Dendritic cell treated with granulocyte-macrophage colony-stimulating factor and Interleukin-4, amounts not matched to agents 40 ng/mL and 50 ng/mL, for 4 days (primary cell): ENCODE measurements at regions not wholly inside any gene's neighbourhood (a gene's known extent, or its start where the extent isn't known, plus 50 kb on each side); places are given as distances from the start of the nearest gene placed in this dataset.

ENCODE experiments used
- H3K27ac Mint-ChIP-seq: one replicate; pipeline ENCODE4 v1.8.0; 2022; ENCODE audit warnings: mild to moderate bottlenecking, mixed read lengths
- H3K27me3 Mint-ChIP-seq: one replicate; pipeline ENCODE4 v1.8.0; 2022; ENCODE audit warnings: mild to moderate bottlenecking, mixed read lengths
- H3K36me3 Mint-ChIP-seq: one replicate; pipeline ENCODE4 v1.8.0; 2022; ENCODE audit warnings: low read depth, mixed read lengths
- H3K4me1 Mint-ChIP-seq: one replicate; pipeline ENCODE4 v1.8.0; 2022; ENCODE audit warnings: low read depth, mixed read lengths
- H3K4me3 Mint-ChIP-seq: one replicate; pipeline ENCODE4 v1.8.0; 2022; ENCODE audit warnings: mild to moderate bottlenecking, moderate library complexity, mixed read lengths
- H3K9me3 Mint-ChIP-seq: one replicate; pipeline ENCODE4 v1.8.0; 2022; ENCODE audit warnings: mixed read lengths
- intact Hi-C: fragments of 100-400 bp; cut with micrococcal nuclease; formaldehyde crosslinking; loops from one replicate; pipeline ENCODE4 v1.15.0; 2022

DNA sequence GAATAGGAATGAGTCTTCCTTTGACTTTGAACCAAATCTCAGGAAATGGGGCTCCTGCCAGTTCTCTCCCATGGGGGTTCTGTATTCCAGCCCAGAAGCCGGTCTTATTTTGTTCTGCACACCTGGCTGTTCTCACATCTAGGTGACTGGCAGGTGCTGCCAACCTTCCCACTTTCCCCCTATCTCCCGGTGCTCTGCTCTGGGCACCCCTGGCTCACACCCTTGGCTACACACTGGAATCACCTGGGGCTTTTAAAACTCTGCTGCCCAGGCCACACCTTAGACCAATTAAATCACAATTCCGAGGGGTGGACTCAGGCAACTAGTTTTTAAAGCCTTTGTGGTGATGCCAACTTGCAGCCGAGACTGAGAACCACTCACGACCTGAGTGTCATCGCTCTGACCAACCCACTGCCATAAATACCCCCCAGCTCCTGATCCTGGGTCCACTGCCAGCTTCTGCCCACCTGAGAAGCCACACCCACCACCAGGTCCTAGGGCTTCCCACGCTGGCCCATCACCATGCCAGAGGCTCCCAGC lies 69.2 kb downstream of the KCNF1 start:
- Mint-ChIP-seq H3K4me3 (no peak overlapping the region), H3K36me3 (no peaks in the 10 kb centered on the region), H3K27me3 (peaks cover 9% of the 10 kb centered on the region), H3K4me1 (peaks cover 5% of the 10 kb centered on the region), H3K27ac (no peak overlapping the region), H3K9me3 (no peaks in the 10 kb centered on the region)
- intact Hi-C loops = no loop called here

DNA sequence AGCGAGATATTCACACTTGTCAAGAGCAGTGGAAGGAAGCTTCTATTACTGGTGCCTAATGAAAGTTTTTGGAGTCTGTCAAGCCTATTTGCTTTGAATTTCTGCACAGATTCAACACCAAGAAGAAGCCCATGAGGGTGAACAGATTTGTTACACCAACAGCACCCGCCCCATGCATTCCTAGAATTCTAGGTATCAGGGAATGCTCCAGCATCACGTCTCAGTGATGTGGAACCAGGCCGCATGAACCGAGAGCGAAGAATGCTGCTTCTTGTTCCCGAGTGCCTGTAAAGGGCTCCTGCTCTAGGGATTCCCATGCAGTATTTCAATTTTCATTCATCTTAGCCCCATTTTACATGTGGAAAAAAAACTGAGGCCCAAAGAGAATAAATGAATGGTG lies 69.7 kb downstream of the KCNF1 start:
- intact Hi-C loops = no loop called here
- H3K36me3 Mint-ChIP-seq = no peaks in the 10 kb centered on the region
- peaks cover 9% of the 10 kb centered on the region for H3K27me3 Mint-ChIP-seq
- no peak overlapping the region for H3K4me3 Mint-ChIP-seq
- peaks cover 5% of the 10 kb centered on the region for H3K4me1 Mint-ChIP-seq
- no peaks in the 10 kb centered on the region for H3K9me3 Mint-ChIP-seq
- H3K27ac Mint-ChIP-seq = no peak overlapping the region

DNA sequence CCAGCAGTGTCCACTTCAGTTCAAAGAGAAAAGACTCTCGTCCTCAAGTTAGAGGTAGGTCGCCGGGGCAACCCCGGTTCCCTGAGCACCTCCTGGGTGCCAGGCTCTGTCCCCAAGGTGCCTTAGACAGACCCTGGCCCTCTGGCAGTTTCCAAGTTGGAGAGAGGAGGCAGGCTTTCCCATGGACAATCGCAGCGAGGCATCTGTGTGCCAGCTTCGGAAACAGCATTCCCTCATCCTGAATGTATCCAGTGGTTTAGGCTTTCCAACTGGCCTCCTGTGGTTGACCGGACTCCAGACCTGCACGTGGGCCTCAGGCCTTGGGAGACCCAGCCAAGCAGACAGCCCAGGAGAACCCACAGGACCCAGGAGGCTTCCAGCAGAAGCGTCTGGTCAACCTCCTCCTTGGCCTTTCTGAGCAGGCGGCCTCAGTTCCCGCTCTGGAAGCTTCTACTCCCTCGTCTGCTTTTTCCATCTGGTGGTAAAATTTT lies 70.3 kb downstream of the KCNF1 start:
- no peak overlapping the region for H3K27ac Mint-ChIP-seq

DNA sequence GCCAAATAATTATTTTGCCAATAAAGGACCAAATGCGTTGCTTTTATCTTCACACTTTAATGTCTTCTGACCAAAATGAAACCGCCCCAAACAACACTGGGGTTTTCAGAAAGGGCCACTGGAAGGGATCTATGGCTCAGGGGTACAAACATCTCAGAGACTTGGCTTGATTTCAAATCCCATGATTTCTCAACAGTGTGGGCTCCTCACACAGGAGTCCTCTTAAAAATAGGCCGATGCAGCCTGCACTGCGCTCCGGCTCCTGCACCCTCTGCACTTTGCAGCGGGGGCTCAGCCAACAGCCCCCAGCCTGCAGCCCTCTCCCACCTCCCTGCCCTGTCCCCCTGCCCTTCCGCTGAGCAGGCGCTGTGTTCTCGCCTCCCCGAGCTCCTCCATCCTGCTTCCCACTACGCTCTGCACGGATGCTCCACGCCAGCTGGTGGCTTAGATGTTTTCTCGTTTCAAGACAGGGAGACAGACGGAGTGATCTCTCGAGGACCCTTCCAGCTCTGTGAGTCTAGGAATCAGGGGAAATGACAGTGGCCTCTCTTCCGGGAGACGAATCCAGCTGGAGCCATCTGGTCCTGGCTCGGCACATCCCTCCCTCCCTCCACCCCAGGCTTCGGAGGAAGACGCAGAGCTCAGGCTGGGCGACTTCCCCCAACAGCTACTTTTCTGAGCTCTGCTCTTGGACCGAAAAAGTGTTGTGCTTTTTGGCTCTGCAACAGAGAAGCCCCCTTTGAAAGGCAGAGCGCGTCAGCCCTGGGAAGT lies 71.4 kb downstream of the KCNF1 start:
- intact Hi-C loops = no loop called here
- H3K9me3 Mint-ChIP-seq = no peaks in the 10 kb centered on the region
- no peaks in the 10 kb centered on the region for H3K4me1 Mint-ChIP-seq
- no peaks in the 10 kb centered on the region for H3K36me3 Mint-ChIP-seq
- H3K27me3 Mint-ChIP-seq = peaks cover 7% of the 10 kb centered on the region
- no peak overlapping the region for H3K27ac Mint-ChIP-seq
- H3K4me3 Mint-ChIP-seq = no peak overlapping the region

More for the DNA sequence above, 70.3 kb downstream of the KCNF1 start:
- Mint-ChIP-seq H3K27me3 (peaks cover 9% of the 10 kb centered on the region), H3K4me3 (no peak overlapping the region), H3K4me1 (peaks cover 4% of the 10 kb centered on the region), H3K9me3 (no peaks in the 10 kb centered on the region), H3K36me3 (no peaks in the 10 kb centered on the region)
- intact Hi-C loops = no loop called here

DNA sequence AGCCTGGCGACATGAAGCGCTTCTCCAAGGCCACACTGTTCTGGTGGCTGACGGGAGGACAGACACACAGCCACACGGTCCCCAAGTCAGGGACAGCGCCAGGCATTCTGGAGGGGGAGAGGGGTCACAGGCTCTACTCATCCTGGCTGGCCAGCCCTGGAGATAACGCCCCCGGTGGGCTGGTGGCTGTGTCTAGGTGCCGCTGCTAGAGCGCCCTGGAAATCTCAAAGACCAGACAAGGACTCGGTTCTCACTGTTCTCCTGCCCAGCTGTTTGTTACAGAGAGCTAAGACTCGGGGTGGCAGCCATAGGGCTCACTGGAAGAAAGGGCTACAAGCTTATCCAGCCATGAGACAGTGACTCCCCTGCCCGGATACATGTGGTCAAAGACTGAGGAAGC lies 72.0 kb downstream of the KCNF1 start:
- intact Hi-C loops = no loop called here
- Mint-ChIP-seq H3K4me3 (no peak overlapping the region), H3K36me3 (no peaks in the 10 kb centered on the region), H3K27ac (no peak overlapping the region), H3K27me3 (peaks cover 4% of the 10 kb centered on the region), H3K9me3 (no peaks in the 10 kb centered on the region), H3K4me1 (no peaks in the 10 kb centered on the region)

DNA sequence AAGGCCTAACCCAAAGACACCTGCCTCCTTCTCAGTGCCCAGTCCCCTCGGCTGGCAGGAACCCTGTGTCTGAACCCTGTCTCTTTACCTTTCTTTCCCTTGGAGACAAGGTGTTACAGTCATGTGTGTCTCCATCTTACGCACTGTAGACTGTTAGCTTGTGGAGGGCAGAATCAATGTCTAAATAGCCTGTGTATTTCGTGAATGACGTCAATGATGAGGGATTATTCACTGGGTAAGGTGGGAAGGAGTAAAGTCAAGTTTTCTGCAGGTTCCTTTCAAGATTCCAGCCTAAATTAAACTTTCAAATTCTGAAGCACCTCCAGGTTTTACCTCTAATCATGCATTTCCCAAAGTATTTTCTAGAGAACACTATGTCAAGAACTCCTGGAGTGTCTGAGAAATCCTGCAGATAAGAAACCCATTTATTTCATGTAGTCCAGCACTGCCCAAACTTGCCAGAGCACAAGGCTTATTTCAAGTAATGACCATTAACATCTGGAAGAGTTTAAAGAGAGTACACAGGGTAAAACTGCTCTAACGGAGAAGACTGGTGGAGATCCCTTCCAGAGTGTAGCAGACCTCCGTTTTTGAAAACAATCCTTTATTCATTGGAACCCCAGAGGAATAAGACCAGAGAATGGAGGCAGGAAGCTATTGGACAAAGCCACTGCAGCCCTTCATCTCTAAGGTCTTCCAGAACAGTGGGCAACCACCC lies 72.8 kb downstream of the KCNF1 start:
- H3K4me3 Mint-ChIP-seq = no peak overlapping the region
- no peaks in the 10 kb centered on the region for H3K36me3 Mint-ChIP-seq
- H3K9me3 Mint-ChIP-seq = no peaks in the 10 kb centered on the region
- H3K4me1 Mint-ChIP-seq = no peaks in the 10 kb centered on the region
- intact Hi-C loops = no loop called here
- no peak overlapping the region for H3K27ac Mint-ChIP-seq
- peaks cover 4% of the 10 kb centered on the region for H3K27me3 Mint-ChIP-seq

DNA sequence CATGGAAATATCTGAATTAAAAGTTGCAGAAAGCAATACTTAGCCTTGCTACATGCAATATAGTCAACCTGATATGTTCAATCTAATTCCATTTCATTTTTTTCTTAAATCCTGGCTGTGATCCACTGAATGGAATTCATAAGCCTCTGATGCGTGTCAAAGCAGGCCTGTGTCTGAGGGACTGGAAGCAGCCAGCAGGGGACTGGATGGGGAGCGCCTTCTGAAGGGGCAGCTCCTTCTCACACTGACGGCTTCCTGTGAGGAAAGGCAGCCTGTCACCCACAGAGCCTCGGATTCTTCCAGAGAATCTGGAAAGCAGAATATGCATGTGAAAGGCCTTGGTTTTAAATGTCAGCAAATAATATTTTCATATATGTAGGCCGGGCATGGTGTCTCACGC lies 73.5 kb downstream of the KCNF1 start:
- Mint-ChIP-seq H3K27me3 (peaks cover 4% of the 10 kb centered on the region), H3K9me3 (no peaks in the 10 kb centered on the region), H3K4me3 (no peak overlapping the region), H3K36me3 (no peaks in the 10 kb centered on the region), H3K27ac (no peak overlapping the region), H3K4me1 (no peaks in the 10 kb centered on the region)
- intact Hi-C loops = no loop called here

DNA sequence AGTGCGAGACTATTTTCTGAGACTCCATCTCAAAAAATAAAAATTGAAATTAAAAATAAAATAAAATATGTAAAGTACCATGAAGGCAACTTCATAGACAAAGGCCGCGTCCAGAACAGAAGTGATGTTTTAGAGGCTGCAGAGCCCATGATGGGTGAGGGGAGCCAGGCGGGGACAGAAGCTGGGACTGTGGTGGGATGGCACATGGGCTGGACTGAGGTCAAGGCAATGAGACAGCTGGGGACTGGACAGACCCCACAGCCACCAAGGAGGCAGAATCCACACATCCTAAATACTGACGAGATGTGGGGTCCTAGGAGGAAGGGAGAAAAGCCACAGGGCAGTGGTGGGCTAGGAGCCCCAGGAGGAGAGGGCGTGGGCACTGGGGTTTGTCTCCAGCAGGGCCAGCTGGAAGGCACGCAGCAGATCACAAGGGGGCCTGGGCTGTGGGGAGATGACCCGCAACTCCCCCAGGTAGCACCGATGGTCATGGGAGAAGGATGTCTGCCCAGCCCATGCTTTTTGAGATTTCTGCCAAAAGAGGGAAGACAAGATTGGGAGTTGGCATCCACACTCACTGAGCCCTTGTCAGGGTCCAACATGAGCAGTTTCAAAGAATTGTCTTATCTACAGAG lies 74.3 kb downstream of the KCNF1 start:
- Mint-ChIP-seq H3K36me3 (no peaks in the 10 kb centered on the region), H3K9me3 (no peaks in the 10 kb centered on the region), H3K27ac (no peak overlapping the region), H3K27me3 (peaks cover 4% of the 10 kb centered on the region), H3K4me3 (no peak overlapping the region), H3K4me1 (no peaks in the 10 kb centered on the region)
- intact Hi-C loops = no loop called here

DNA sequence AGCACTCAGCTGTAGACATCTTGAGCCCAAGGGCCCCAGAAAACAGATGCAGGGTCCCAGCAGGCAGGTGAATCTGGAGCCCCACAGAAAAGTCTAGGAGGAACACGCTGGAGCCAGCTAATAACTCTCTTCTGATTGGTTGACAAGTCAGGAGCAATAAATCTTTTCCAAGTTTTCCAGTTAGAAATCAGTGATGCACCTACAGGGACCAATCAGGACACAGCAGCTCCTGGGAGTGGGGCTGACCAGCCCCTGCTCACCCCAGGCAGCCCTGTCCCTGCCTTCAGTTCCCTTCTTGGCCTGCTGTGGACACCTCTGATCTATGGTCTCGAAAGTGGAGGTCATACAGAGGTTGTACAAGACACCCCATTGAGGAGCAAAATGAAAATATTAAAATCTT lies 75.7 kb downstream of the KCNF1 start:
- Mint-ChIP-seq H3K27ac (no peak overlapping the region), H3K9me3 (no peaks in the 10 kb centered on the region), H3K36me3 (no peaks in the 10 kb centered on the region), H3K27me3 (peaks cover 8% of the 10 kb centered on the region), H3K4me3 (no peak overlapping the region), H3K4me1 (no peaks in the 10 kb centered on the region)
- intact Hi-C loops = no loop called here

DNA sequence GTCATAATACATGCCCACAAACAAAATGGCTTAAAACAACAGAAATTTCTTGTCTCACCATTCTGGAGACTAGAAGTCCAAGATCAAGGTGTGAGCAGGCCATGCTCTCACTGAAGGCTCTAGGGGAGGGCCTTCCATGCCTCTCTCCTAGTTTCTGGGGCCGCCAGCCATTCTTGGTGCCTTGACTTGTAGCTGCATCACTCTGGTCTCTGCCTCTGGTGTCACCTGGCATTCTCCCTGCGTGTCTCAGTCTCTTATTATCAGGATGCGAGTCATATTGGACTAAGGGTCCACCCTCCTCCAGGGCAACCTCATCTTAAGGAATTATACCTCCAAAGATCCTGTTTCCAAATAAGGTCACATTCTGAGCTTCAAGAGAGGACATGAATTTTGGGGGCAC lies 76.1 kb downstream of the KCNF1 start:
- intact Hi-C loops = no loop called here
- Mint-ChIP-seq H3K36me3 (no peaks in the 10 kb centered on the region), H3K4me1 (no peaks in the 10 kb centered on the region), H3K27ac (no peak overlapping the region), H3K4me3 (no peak overlapping the region), H3K27me3 (peaks cover 10% of the 10 kb centered on the region), H3K9me3 (no peaks in the 10 kb centered on the region)

DNA sequence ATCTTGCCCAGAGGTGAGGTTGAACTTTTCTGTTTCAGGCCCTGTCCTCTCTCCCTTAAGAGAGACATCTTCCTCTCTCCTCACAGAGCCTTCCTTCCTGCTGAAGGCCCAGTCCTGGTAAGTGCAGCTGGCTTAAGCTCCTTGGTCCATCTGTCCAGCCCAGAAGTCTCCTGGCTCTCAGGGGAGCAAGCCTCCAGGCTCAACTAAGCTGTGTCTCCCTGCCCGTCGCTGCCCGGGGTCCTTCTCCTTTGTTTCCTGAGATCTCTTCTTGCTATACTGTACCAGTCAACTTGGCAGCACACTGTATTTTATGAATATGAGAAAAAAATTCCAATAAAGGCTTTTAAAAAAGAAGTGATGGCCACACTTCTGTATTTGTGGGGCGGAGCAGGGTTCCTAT lies 77.4 kb downstream of the KCNF1 start:
- H3K36me3 Mint-ChIP-seq = no peaks in the 10 kb centered on the region
- H3K4me3 Mint-ChIP-seq = no peak overlapping the region
- intact Hi-C loops = no loop called here
- H3K27ac Mint-ChIP-seq = no peak overlapping the region
- no peaks in the 10 kb centered on the region for H3K4me1 Mint-ChIP-seq
- no peaks in the 10 kb centered on the region for H3K9me3 Mint-ChIP-seq
- peaks cover 12% of the 10 kb centered on the region for H3K27me3 Mint-ChIP-seq

DNA sequence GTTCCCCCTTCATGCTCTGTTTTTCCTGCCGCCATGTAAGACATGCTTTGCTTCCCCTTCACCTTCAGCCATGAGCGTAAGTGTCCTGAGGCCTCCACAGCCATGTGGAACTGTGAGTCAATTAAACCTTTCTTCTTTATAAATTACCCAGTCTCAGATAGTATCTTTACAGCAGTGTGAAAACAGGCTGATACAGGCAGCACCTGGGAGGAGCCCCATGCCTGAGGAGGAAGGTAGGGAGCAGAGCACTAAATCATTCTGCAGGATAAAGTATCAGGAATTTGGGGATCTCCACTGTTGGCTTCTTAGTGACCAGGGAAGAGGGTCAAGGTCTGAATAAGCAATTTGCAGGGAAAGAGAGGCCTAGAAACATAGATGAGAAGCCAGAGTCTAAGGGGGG lies 78.0 kb downstream of the KCNF1 start:
- H3K27me3 Mint-ChIP-seq = peaks cover 15% of the 10 kb centered on the region
- H3K4me1 Mint-ChIP-seq = no peaks in the 10 kb centered on the region
- no peak overlapping the region for H3K27ac Mint-ChIP-seq
- intact Hi-C loops = no loop called here
- H3K9me3 Mint-ChIP-seq = no peaks in the 10 kb centered on the region
- H3K36me3 Mint-ChIP-seq = no peaks in the 10 kb centered on the region
- H3K4me3 Mint-ChIP-seq = no peak overlapping the region

DNA sequence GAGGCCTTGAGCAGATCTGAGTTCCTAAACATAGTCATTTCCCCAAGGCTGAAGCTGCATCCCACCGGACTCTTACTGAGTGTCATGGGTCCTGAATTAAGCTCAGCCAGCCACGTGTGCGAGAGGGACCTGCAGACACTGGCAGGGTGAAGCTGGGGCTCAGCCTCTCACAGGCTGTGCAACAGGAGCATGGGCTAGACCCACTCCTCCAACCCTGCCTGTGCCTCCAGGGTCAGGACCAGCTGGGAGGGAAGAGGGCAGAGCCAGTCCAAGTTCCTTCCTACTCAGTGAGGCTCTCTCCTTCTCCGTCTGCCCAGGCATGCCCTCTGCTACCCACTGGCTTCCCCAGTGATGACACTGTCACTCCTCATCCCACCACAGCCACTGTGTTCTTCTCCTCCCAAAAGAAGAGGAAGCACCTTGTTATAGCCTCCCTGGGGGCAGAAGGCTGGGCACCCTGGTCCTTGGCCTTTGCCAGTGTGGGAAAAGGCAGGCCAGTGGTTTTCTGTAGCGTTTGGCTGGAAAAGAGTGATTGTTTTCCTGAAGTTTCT lies 78.9 kb downstream of the KCNF1 start:
- H3K27me3 Mint-ChIP-seq = peaks cover 16% of the 10 kb centered on the region
- intact Hi-C loops = no loop called here
- no peak overlapping the region for H3K27ac Mint-ChIP-seq
- no peaks in the 10 kb centered on the region for H3K9me3 Mint-ChIP-seq
- no peak overlapping the region for H3K4me3 Mint-ChIP-seq
- H3K36me3 Mint-ChIP-seq = no peaks in the 10 kb centered on the region
- no peaks in the 10 kb centered on the region for H3K4me1 Mint-ChIP-seq
